Peyer's patch (tissue), 4 donors: ENCODE measurements at regions not wholly inside any gene's neighbourhood (a gene's known extent, or its start where the extent isn't known, plus 50 kb on each side); places are given as distances from the start of the nearest gene placed in this dataset.
"Not testable (repeated sequence)": the region's sequence is repeated elsewhere in the genome, so short reads cannot be mapped to it uniquely, and the experiment has no call there.

Source experiments
- DNase-seq, 3 donors: peaks; one replicate each; pipeline ENCODE4 v3.0.0-alpha.2; 2017 to 2019
- H3K27ac ChIP-seq, 4 donors: fragments of 200-600 bp; sonication (generic); one replicate each; pipeline ENCODE4 v1.5.1; 2016 to 2019
- H3K27me3 ChIP-seq, 2 donors: fragments of 200-600 bp; sonication (generic); one replicate each; pipeline ENCODE4 v1.5.1; 2019
- H3K36me3 ChIP-seq, 3 donors: fragments of 200-600 bp; sonication (generic); one replicate each; pipeline ENCODE4 v1.5.1; 2016 to 2019
- H3K4me1 ChIP-seq, 4 donors: fragments of 200-600 bp; sonication (generic); one replicate each; pipeline ENCODE4 v1.5.1; 2016 to 2019
- H3K4me3 ChIP-seq, 4 donors: fragments of 200-600 bp; sonication (generic); 1 replicate in 3 of 4; 2 replicates in 1 of 4; pipeline ENCODE4 v1.5.1; 2016 to 2019; ENCODE audit warnings: mild to moderate bottlenecking in 1 of 4
- H3K9me3 ChIP-seq, 4 donors: fragments of 200-600 bp; sonication (generic); one replicate each; pipeline ENCODE4 v1.5.1; 2016 to 2019; ENCODE audit warnings: mild to moderate bottlenecking in 1 of 4
- CTCF ChIP-seq, 6 experiments: fragments of 450-650 bp in 4 of 6; fragments of 200-600 bp in 2 of 6; sonication (generic) in 1 of 6; IDR thresholded peaks; one replicate each; pipeline ENCODE4 v1.5.1; 2017 to 2019; ENCODE audit warnings: antibody characterized with exemption in 6 of 6, mild to moderate bottlenecking in 3 of 6, moderate library complexity in 1 of 6
- POLR2A ChIP-seq, 2 donors: fragments of 450-650 bp; IDR thresholded peaks; one replicate each; pipeline ENCODE4 v1.5.1; 2017; ENCODE audit warnings: antibody characterized with exemption in 2 of 2, mild to moderate bottlenecking in 2 of 2, moderate library complexity in 2 of 2

DNA sequence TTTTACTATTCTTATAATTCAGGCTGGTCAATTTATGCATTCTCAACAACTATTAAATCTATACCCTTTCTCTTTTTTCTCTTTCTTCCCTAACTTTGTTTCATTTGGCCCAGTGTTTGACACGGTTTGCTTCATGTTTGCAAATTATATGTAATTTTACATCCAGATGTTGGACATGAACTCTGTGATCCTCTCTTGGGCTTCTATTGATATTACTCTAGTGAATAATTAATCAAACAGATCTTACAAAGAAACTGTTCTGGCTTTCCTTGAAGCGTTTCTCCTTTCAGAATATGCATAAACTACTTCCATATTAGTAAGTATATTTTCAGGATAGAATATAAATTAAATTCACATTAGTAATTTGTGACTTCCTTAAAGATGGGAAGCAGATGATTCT, 225.1 kb upstream of the TMEFF2 start:
- H3K4me3 ChIP-seq: no peak overlapping the region
- peaks cover 0 to 3% (median 0%) of the 10 kb centered on the region in 4 donors for H3K9me3 ChIP-seq
- no peaks in the 10 kb centered on the region for H3K4me1 ChIP-seq
- no peak overlapping the region for H3K27ac ChIP-seq
- TF ChIP-seq CTCF (IDR thresholded peaks at IDR 0.05) (no peak), POLR2A (IDR thresholded peaks at IDR 0.05) (no peak)
- H3K36me3 ChIP-seq: no peaks in the 10 kb centered on the region
- H3K27me3 ChIP-seq: no peaks in the 10 kb centered on the region
- DNase-seq: no peak

DNA sequence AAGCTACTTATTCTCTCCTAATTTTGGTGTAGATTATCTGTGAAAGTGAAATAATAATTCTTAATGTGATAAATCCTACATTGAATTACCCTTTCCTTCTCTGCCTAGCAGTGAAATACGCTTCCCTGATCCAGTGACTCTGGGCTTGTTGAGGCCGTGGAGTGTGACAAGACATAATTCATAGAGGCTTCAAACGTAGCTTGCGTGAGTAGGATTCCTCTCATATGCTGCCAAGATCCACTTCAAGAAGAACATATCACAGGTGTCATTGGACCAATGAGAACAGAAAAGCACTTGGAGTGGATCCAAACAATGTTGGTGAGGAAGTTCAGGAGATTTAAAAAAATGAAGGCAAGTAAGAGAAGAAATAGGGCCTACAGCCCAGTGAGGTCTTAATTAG, 221.3 kb upstream of the TMEFF2 start:
- peaks cover 0 to 3% (median 0%) of the 10 kb centered on the region in 4 donors for H3K9me3 ChIP-seq
- H3K4me1 ChIP-seq: no peaks in the 10 kb centered on the region
- H3K27ac ChIP-seq: no peak overlapping the region
- TF ChIP-seq CTCF (IDR thresholded peaks at IDR 0.05): no peak
- no peak for TF ChIP-seq POLR2A (IDR thresholded peaks at IDR 0.05)
- DNase-seq: no peak
- H3K36me3 ChIP-seq: no peaks in the 10 kb centered on the region
- H3K27me3 ChIP-seq: no peaks in the 10 kb centered on the region
- no peak overlapping the region for H3K4me3 ChIP-seq

DNA sequence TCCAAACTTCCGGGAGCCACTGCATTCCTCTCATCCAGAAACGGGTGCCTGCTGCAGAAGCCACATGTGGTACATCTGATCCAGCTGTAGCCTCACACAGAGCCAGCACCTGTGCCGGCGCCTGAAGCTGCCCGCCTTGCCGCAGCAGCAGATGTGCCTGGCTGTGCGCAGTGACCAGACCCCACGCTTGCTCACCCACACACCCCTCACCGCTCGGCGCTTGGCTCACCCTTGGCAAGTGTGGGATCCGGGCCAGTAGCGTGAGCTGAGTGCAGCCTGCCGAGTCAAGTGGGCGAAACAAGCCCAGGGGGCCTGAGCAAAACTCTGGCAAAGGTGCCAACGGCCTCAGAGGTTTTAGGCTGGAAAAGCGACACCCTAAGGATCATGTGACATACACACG, 220.1 kb upstream of the TMEFF2 start:
- H3K4me1 ChIP-seq: no peaks in the 10 kb centered on the region
- TF ChIP-seq CTCF (IDR thresholded peaks at IDR 0.05) (no peak), POLR2A (IDR thresholded peaks at IDR 0.05) (no peak)
- no peak for DNase-seq
- H3K27ac ChIP-seq: no peak overlapping the region
- no peaks in the 10 kb centered on the region for H3K36me3 ChIP-seq
- no peaks in the 10 kb centered on the region for H3K27me3 ChIP-seq
- no peaks in the 10 kb centered on the region for H3K9me3 ChIP-seq
- H3K4me3 ChIP-seq: no peak overlapping the region

DNA sequence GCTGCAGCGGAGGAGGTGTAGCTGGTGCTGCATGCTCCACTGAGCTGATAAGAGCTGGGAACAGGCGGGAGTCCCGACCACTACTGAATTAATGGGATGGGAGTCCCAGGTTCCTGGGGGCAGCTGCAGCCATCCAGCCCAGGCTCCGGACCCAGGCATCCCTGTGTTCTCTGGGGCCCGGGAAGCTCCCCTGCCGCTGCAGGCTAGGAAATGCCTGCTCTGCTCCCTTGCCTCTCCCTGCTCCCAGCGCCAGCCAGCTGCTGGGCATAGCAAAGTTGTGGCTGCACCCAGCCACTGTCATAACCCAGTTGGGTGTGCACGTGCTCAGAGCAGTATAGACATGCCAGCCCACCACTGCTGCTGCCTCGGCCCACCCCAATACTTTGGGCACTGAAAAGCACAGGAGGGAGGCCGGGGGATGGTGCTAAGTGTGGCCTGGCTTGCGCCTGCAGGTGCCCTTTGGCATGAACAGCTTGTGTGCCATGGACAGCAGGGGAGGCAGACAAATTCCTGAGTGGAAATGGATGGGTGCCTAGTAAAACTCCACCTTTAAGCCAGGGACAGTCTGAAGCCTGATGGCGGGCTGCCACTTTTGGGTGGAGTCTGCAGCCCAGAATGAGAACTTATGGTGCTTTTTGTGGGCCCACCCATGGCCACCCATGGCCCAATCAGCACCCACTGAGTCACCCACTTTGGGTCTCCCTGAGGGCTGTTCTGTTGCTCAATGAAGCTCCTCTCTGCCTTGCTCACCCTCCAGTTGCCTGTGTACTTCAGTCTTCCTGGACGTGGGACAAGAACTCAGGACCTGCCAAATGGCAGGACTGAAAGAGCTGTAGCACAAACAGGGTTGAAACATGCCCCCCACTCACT, 219.3 kb upstream of the TMEFF2 start:
- Histone ChIP-seq H3K27ac (no peak overlapping the region), H3K27me3 (no peaks in the 10 kb centered on the region), H3K9me3 (no peaks in the 10 kb centered on the region), H3K36me3 (no peaks in the 10 kb centered on the region), H3K4me3 (no peak overlapping the region), H3K4me1 (no peaks in the 10 kb centered on the region)
- no peak for TF ChIP-seq CTCF (IDR thresholded peaks at IDR 0.05)
- TF ChIP-seq POLR2A (IDR thresholded peaks at IDR 0.05): no peak
- DNase-seq: no peak

DNA sequence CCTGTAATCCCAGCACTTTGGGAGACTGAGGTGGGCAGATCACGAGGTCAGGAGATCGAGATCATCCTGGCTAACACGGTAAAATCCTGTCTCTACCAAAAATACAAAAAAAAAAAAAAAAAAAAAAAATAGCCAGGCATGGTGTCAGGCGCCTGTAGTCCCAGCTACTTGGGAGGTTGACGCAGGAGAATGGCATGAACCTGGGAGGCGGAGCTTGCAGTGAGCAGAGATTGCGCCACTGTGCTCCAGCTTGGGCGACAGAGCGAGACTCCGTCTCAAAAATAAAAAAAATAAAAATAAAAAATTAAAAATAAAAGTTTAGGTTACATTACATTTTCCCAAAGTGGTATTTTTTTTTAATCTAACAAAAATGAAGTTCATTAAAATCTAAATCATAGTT, 218.1 kb upstream of the TMEFF2 start:
- not testable (repeated sequence) for H3K27ac ChIP-seq, H3K4me3 ChIP-seq, H3K36me3 ChIP-seq

GRCh38 chr2:192412394-192412793, 217.7 kb upstream of the TMEFF2 start:
- Histone ChIP-seq H3K4me3 (no peak overlapping the region), H3K9me3 (no peaks in the 10 kb centered on the region), H3K27me3 (no peaks in the 10 kb centered on the region), H3K27ac (no peak overlapping the region), H3K4me1 (no peaks in the 10 kb centered on the region), H3K36me3 (no peaks in the 10 kb centered on the region)
- no peak for DNase-seq
- TF ChIP-seq CTCF (IDR thresholded peaks at IDR 0.05) (no peak), POLR2A (IDR thresholded peaks at IDR 0.05) (no peak)

More for the DNA sequence above, 218.1 kb upstream of the TMEFF2 start:
- not testable (repeated sequence) for H3K4me1 ChIP-seq, H3K9me3 ChIP-seq, H3K27me3 ChIP-seq, DNase-seq
